ENCODE measurements at regions not wholly inside any gene's neighbourhood (a gene's known extent, or its start where the extent isn't known, plus 50 kb on each side); places are given as distances from the start of the nearest gene placed in this dataset.

- DNase-seq (ENCODE audit: low read depth in 4 of 4, low spot score in 1 of 4): no peak
Measured at GRCh38 chr1:30303387-30303786, 420.0 kb downstream of the MATN1 start.

- DNase-seq (ENCODE audit: low read depth in 4 of 4, low spot score in 1 of 4): no peak
Measured at GRCh38 chr1:30302858-30303257, 420.5 kb downstream of the MATN1 start.

GRCh38 chr1:30300669-30301068 lies 422.7 kb downstream of the MATN1 start:
- DNase-seq (ENCODE audit: low read depth in 4 of 4, low spot score in 1 of 4): no peak

- no peak for DNase-seq (ENCODE audit: low read depth in 4 of 4, low spot score in 1 of 4)
Measured at GRCh38 chr1:30299393-30299792, 424.0 kb downstream of the MATN1 start.

GRCh38 chr1:30295674-30296073 lies 427.7 kb downstream of the MATN1 start:
- DNase-seq (ENCODE audit: low read depth in 4 of 4, low spot score in 1 of 4): no peak

GRCh38 chr1:30295266-30295665 lies 428.1 kb downstream of the MATN1 start:
- no peak for DNase-seq (ENCODE audit: low read depth in 4 of 4, low spot score in 1 of 4)

GRCh38 chr1:30294508-30294907 lies 428.9 kb downstream of the MATN1 start:
- DNase-seq (ENCODE audit: low read depth in 4 of 4, low spot score in 1 of 4): no peak

GRCh38 chr1:30292451-30292850 lies 430.9 kb downstream of the MATN1 start:
- no peak for DNase-seq (ENCODE audit: low read depth in 4 of 4, low spot score in 1 of 4)

GRCh38 chr1:30291526-30291925 lies 431.9 kb downstream of the MATN1 start:
- DNase-seq (ENCODE audit: low read depth in 4 of 4, low spot score in 1 of 4): no peak

- DNase-seq (ENCODE audit: low read depth in 4 of 4, low spot score in 1 of 4): no peak
Measured at GRCh38 chr1:30290581-30290980, 432.8 kb downstream of the MATN1 start.

- no peak for DNase-seq (ENCODE audit: low read depth in 4 of 4, low spot score in 1 of 4)
Measured at GRCh38 chr1:30287976-30288375, 435.4 kb downstream of the MATN1 start.

- no peak for DNase-seq (ENCODE audit: low read depth in 4 of 4, low spot score in 1 of 4)
Measured at GRCh38 chr1:30286988-30287839, 436.2 kb downstream of the MATN1 start.

GRCh38 chr1:30286241-30286987 lies 437.0 kb downstream of the MATN1 start:
- DNase-seq (ENCODE audit: low read depth in 4 of 4, low spot score in 1 of 4): no peak

- no peak for DNase-seq (ENCODE audit: low read depth in 4 of 4, low spot score in 1 of 4)
Measured at GRCh38 chr1:30285501-30285932, 437.9 kb downstream of the MATN1 start.

- DNase-seq (ENCODE audit: low read depth in 4 of 4, low spot score in 1 of 4): no peak
Measured at GRCh38 chr1:30284728-30285475, 438.5 kb downstream of the MATN1 start.

GRCh38 chr1:30284226-30284625 lies 439.2 kb downstream of the MATN1 start:
- DNase-seq (ENCODE audit: low read depth in 4 of 4, low spot score in 1 of 4): no peak

GRCh38 chr1:30283199-30283962 lies 440.0 kb downstream of the MATN1 start:
- DNase-seq (ENCODE audit: low read depth in 4 of 4, low spot score in 1 of 4): no peak

GRCh38 chr1:30280572-30280971 lies 442.8 kb downstream of the MATN1 start:
- no peak for DNase-seq (ENCODE audit: low read depth in 4 of 4, low spot score in 1 of 4)

GRCh38 chr1:30277911-30278310 lies 445.5 kb downstream of the MATN1 start:
- DNase-seq (ENCODE audit: low read depth in 4 of 4, low spot score in 1 of 4): no peak

GRCh38 chr1:30277415-30277814 lies 446.0 kb downstream of the MATN1 start:
- no peak for DNase-seq (ENCODE audit: low read depth in 4 of 4, low spot score in 1 of 4)

Data from stimulated activated CD4-positive, alpha-beta T cell treated with anti-CD3 and anti-CD28 coated beads, Interleukin-1b, Interleukin-23, amount 100 ng/mL, for 24 hours (primary cell).